ENCODE measurements at regions not wholly inside any gene's neighbourhood (a gene's known extent, or its start where the extent isn't known, plus 50 kb on each side); places are given as distances from the start of the nearest gene placed in this dataset.

DNA sequence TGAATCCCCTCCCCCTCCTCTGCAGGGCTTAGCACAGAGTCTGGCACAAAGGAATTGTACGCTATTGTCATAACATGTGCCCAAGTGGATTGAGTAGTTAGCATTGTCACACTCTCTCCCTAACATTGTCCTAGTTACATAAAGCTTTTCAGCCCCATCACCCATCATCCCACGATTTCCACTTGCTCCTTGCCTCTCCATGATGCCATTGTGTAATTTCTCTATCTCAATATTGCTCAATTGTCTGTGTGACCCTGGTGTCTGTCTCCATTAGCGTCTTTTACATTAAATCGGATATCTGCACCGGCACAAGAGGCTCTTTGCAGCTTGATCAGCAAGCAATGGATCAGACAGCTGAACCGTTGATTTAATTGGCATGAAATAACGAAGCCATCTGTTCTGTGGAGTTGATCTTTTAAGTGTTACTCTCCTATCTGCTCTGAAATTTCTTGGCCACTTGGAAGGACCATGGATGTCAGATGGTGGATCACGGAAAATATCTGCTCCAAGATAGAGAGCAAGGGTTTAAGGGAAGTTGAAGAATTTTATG is 77.0 kb upstream of the HS3ST4 start:
- no peaks in the 10 kb centered on the region for H3K9me3 ChIP-seq (ENCODE audit: control insufficient read depth, insufficient read depth, low read length)
- H3K4me1 ChIP-seq (ENCODE audit: control insufficient read depth, low read length), result no peaks in the 10 kb centered on the region
- H3K79me2 ChIP-seq (ENCODE audit: control insufficient read depth, low read length), result no peaks in the 10 kb centered on the region
- H3K9me2 ChIP-seq (replicated peaks; ENCODE audit: control insufficient read depth, low read length), result no peaks in the 10 kb centered on the region; the same call in 1 of the 2 replicates
- TF ChIP-seq, protein P1, sequence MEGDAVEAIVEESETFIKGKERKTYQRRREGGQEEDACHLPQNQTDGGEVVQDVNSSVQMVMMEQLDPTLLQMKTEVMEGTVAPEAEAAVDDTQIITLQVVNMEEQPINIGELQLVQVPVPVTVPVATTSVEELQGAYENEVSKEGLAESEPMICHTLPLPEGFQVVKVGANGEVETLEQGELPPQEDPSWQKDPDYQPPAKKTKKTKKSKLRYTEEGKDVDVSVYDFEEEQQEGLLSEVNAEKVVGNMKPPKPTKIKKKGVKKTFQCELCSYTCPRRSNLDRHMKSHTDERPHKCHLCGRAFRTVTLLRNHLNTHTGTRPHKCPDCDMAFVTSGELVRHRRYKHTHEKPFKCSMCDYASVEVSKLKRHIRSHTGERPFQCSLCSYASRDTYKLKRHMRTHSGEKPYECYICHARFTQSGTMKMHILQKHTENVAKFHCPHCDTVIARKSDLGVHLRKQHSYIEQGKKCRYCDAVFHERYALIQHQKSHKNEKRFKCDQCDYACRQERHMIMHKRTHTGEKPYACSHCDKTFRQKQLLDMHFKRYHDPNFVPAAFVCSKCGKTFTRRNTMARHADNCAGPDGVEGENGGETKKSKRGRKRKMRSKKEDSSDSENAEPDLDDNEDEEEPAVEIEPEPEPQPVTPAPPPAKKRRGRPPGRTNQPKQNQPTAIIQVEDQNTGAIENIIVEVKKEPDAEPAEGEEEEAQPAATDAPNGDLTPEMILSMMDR (IDR thresholded peaks at IDR 0.05; ENCODE audit: low read depth, low read length, poor library complexity, severe bottlenecking), result no peak
- TF ChIP-seq EZH2phosphoT487 (IDR thresholded peaks at IDR 0.05; ENCODE audit: borderline replicate concordance, low read length), result no peak
- no peaks in the 10 kb centered on the region for H3K27me3 ChIP-seq (ENCODE audit: control insufficient read depth, low read length)
- H3K27ac ChIP-seq (ENCODE audit: low read depth, low read length), result no peak overlapping the region
- H3K4me2 ChIP-seq (ENCODE audit: low read length), result no peak overlapping the region
- no peak overlapping the region for H3K4me3 ChIP-seq (ENCODE audit: low read length)
- H3F3A ChIP-seq (ENCODE audit: control insufficient read depth, insufficient read depth), result no peaks in the 10 kb centered on the region
- H4K20me1 ChIP-seq (ENCODE audit: control insufficient read depth, insufficient read depth, low read depth, low read length), result no peaks in the 10 kb centered on the region
- H3K36me3 ChIP-seq (ENCODE audit: control insufficient read depth, low read length), result no peaks in the 10 kb centered on the region

DNA sequence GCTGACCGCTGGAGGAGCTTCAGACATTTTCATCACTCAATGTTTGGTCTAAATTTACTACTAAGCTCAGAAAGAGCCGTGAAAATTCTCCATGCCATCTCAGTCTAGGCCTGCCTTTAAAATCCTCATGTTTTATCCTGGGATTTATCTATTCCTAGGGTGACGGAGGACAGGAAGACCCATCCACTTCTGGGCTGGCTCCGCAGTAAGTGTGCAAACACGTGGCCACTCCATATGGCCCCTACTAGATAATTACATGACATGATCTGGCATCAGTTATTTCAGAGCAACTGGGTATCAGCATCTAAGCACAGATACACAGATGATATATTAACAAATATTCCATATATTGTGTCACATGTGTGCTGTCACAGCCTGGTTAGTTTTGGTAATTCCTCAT is 77.8 kb upstream of the HS3ST4 start:
- no peaks in the 10 kb centered on the region for H3K9me3 ChIP-seq (ENCODE audit: control insufficient read depth, insufficient read depth, low read length)
- no peaks in the 10 kb centered on the region; the same call in 1 of the 2 replicates for H3K9me2 ChIP-seq (replicated peaks; ENCODE audit: control insufficient read depth, low read length)
- no peaks in the 10 kb centered on the region for H3K4me1 ChIP-seq (ENCODE audit: control insufficient read depth, low read length)
- TF ChIP-seq, protein P1 (IDR thresholded peaks at IDR 0.05; ENCODE audit: low read depth, low read length, poor library complexity, severe bottlenecking), result no peak
- no peak for TF ChIP-seq EZH2phosphoT487 (IDR thresholded peaks at IDR 0.05; ENCODE audit: borderline replicate concordance, low read length)
- no peak overlapping the region for H3K4me3 ChIP-seq (ENCODE audit: low read length)
- H3F3A ChIP-seq (ENCODE audit: control insufficient read depth, insufficient read depth), result no peaks in the 10 kb centered on the region
- H3K79me2 ChIP-seq (ENCODE audit: control insufficient read depth, low read length), result no peaks in the 10 kb centered on the region
- no peaks in the 10 kb centered on the region for H3K36me3 ChIP-seq (ENCODE audit: control insufficient read depth, low read length)
- no peak overlapping the region for H3K4me2 ChIP-seq (ENCODE audit: low read length)
- no peaks in the 10 kb centered on the region for H4K20me1 ChIP-seq (ENCODE audit: control insufficient read depth, insufficient read depth, low read depth, low read length)
- no peaks in the 10 kb centered on the region for H3K27me3 ChIP-seq (ENCODE audit: control insufficient read depth, low read length)
- H3K27ac ChIP-seq (ENCODE audit: low read depth, low read length), result no peak overlapping the region

DNA sequence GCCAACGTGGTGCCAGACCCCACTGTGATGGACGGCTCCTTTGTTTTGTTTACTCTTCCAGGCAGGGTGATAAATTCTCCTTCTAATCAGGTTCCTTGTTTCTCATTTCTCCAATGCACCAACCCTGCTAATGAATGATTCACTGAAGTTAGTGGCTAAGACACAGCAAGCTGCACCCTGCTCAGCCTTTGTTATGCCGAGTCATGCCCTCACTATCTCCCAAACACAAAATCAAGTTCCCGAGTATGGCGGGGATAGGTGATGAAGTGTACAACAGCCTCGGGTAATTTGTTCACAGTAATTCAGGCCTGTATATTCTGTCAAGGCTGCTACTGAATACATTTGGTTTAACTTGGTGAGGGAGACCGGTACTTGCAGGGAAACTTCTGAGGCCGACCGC is 83.8 kb upstream of the HS3ST4 start:
- Histone ChIP-seq H3K4me2 (ENCODE audit: low read length) (no peak overlapping the region), H3K4me3 (ENCODE audit: low read length) (no peak overlapping the region), H4K20me1 (ENCODE audit: control insufficient read depth, insufficient read depth, low read depth, low read length) (no peaks in the 10 kb centered on the region), H3F3A (ENCODE audit: control insufficient read depth, insufficient read depth) (no peaks in the 10 kb centered on the region), H3K9me2 (replicated peaks; ENCODE audit: control insufficient read depth, low read length) (no peaks in the 10 kb centered on the region), H3K27me3 (ENCODE audit: control insufficient read depth, low read length) (no peaks in the 10 kb centered on the region), H3K27ac (ENCODE audit: low read depth, low read length) (no peak overlapping the region), H3K79me2 (ENCODE audit: control insufficient read depth, low read length) (no peaks in the 10 kb centered on the region), H3K36me3 (ENCODE audit: control insufficient read depth, low read length) (no peaks in the 10 kb centered on the region), H3K4me1 (ENCODE audit: control insufficient read depth, low read length) (no peaks in the 10 kb centered on the region), H3K9me3 (ENCODE audit: control insufficient read depth, insufficient read depth, low read length) (no peaks in the 10 kb centered on the region)
- TF ChIP-seq EZH2phosphoT487 (IDR thresholded peaks at IDR 0.05; ENCODE audit: borderline replicate concordance, low read length), result no peak
- TF ChIP-seq, protein P1 (IDR thresholded peaks at IDR 0.05; ENCODE audit: low read depth, low read length, poor library complexity, severe bottlenecking), result no peak

Data from DOHH2 (cell line).